ENCODE measurements at regions not wholly inside any gene's neighbourhood (a gene's known extent, or its start where the extent isn't known, plus 50 kb on each side); places are given as distances from the start of the nearest gene placed in this dataset.

DNA sequence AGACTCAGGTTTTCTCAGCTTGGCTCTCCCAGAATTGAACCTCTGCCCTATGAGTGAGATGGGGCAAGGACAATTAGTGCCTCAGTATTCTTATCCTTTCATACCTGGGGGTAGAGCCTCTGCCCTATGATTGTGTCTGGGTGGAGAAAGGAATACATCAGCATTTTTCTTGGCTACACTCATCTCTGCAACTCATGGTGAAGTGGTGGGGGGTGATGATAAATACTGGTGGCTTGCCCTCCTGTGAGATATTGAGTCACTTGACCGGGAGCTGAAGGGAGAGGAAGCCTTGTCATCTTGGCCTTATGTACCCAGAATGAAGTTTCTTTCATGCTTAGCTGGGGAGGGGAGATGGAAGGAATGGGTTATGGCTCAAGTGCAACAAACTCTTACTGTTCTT, 71.3 kb upstream of the ENOX2 start:
- DNase-seq (no peak), FAIRE-seq (no peak)
- no peak overlapping the region for H3K4me3 ChIP-seq (ENCODE audit: low read depth in 1 of 3, low read length in 3 of 3)
- no peaks in the 10 kb centered on the region for H3K36me3 ChIP-seq (ENCODE audit: control insufficient read depth in 3 of 3, insufficient read depth in 2 of 3, low read depth in 1 of 3, low read length in 3 of 3)
- H3K27me3 ChIP-seq (ENCODE audit: control insufficient read depth in 3 of 3, insufficient read depth in 3 of 3, low read length in 3 of 3): peaks cover 0 to 3% (median 0%) of the 10 kb centered on the region in 3 donors
- H3K9me3 ChIP-seq (ENCODE audit: control insufficient read depth in 2 of 2, insufficient read depth in 1 of 2, low read depth in 1 of 2, low read length in 1 of 2): no peaks in the 10 kb centered on the region
- WGBS, 3 donors: 46 to 80% (median 50%) methylated on average over 1 of the region's 1 CpG
- H3K27ac ChIP-seq (ENCODE audit: low read depth in 1 of 3, low read length in 2 of 3): no peak overlapping the region
- no peaks in the 10 kb centered on the region for H3K4me1 ChIP-seq (ENCODE audit: control insufficient read depth in 3 of 3, insufficient read depth in 2 of 3, low read depth in 1 of 3, low read length in 2 of 3)

DNA sequence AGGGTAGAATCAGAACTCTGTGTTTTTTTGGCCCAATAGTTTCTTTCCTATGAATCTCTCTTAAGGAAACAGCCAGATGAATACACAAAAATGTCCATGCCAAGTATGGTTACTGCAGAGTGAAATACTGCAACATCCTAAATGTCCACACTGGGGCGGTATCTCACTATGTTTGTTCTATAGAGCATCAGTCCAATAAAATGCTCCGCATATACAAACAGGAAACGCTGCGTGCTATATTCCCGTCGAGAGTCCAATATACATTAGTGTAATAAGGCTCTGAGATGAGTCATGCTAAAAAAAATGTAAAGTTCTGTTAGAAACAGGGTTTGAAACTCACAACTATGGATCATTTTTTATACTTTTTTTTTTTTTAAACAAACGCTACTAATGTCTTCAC, 72.9 kb upstream of the ENOX2 start:
- Histone ChIP-seq H3K9me3 (ENCODE audit: control insufficient read depth in 2 of 2, insufficient read depth in 1 of 2, low read depth in 1 of 2, low read length in 1 of 2) (no peaks in the 10 kb centered on the region), H3K4me1 (ENCODE audit: control insufficient read depth in 3 of 3, insufficient read depth in 2 of 3, low read depth in 1 of 3, low read length in 2 of 3) (no peaks in the 10 kb centered on the region), H3K36me3 (ENCODE audit: control insufficient read depth in 3 of 3, insufficient read depth in 2 of 3, low read depth in 1 of 3, low read length in 3 of 3) (no peaks in the 10 kb centered on the region), H3K27ac (ENCODE audit: low read depth in 1 of 3, low read length in 2 of 3) (no peak overlapping the region), H3K4me3 (ENCODE audit: low read depth in 1 of 3, low read length in 3 of 3) (no peak overlapping the region), H3K27me3 (ENCODE audit: control insufficient read depth in 3 of 3, insufficient read depth in 3 of 3, low read length in 3 of 3) (peaks cover 0 to 3% (median 0%) of the 10 kb centered on the region in 3 donors)
- 3 to 6% (median 4%) methylated on average over 7 of the region's 7 CpGs for WGBS, 3 donors
- no peak for FAIRE-seq
- DNase-seq: peak; percentile 50 to 53

DNA sequence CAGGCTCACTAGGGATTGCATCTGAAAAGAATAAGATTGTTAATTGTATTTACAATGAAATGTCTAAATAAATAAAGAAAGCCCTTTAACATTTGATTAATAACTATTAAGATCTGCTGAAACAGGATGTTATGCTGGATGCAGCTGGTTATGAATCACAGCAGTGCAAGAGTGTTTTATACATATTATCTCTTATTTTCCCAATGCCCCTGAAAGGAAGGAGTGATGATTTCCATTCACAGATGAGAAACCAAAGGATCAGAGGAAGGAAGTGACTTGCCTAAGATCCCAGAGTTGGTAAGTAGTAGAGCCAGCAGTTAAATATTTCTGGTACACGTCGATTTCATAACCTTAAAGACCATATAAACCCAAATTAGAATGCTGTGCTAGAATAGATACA, 76.3 kb upstream of the ARHGAP36 start:
- Histone ChIP-seq H3K4me1 (ENCODE audit: control insufficient read depth in 3 of 3, insufficient read depth in 2 of 3, low read depth in 1 of 3, low read length in 2 of 3) (no peaks in the 10 kb centered on the region), H3K36me3 (ENCODE audit: control insufficient read depth in 3 of 3, insufficient read depth in 2 of 3, low read depth in 1 of 3, low read length in 3 of 3) (no peaks in the 10 kb centered on the region), H3K4me3 (ENCODE audit: low read depth in 1 of 3, low read length in 3 of 3) (no peak overlapping the region), H3K9me3 (ENCODE audit: control insufficient read depth in 2 of 2, insufficient read depth in 1 of 2, low read depth in 1 of 2, low read length in 1 of 2) (no peaks in the 10 kb centered on the region), H3K27ac (ENCODE audit: low read depth in 1 of 3, low read length in 2 of 3) (no peak overlapping the region), H3K27me3 (ENCODE audit: control insufficient read depth in 3 of 3, insufficient read depth in 3 of 3, low read length in 3 of 3) (no peaks in the 10 kb centered on the region)
- 58 to 96% (median 78%) methylated on average over 2 of the region's 2 CpGs for WGBS, 3 donors
- DNase-seq (no peak), FAIRE-seq (no peak)

DNA sequence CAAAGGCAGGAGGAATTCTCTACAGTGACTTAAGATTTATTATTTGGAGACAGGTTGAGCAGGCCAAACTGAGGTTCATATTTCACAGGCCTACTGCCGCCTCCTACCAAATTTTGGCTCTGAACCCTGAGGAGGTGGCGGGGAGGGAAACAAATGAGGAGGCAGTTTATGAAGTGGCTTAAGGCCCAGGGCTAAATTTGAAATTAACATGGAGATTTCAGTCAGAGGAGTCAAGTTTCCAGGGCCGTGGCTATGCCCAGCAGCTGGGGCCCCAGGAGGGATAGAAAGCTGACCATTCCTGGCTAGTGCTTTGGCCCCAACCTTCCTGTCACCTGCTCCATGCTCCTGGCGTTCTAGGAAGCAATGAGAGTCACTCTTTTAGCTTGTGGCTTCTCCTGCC, 73.4 kb upstream of the ARHGAP36 start:
- WGBS, 3 donors: 51 to 74% (median 57%) methylated on average over 3 to 4 of the region's 4 CpGs
- H3K27me3 ChIP-seq (ENCODE audit: control insufficient read depth in 3 of 3, insufficient read depth in 3 of 3, low read length in 3 of 3): no peaks in the 10 kb centered on the region
- no peak overlapping the region for H3K27ac ChIP-seq (ENCODE audit: low read depth in 1 of 3, low read length in 2 of 3)
- H3K4me1 ChIP-seq (ENCODE audit: control insufficient read depth in 3 of 3, insufficient read depth in 2 of 3, low read depth in 1 of 3, low read length in 2 of 3): no peaks in the 10 kb centered on the region
- FAIRE-seq (no peak), DNase-seq (no peak)
- no peaks in the 10 kb centered on the region for H3K9me3 ChIP-seq (ENCODE audit: control insufficient read depth in 2 of 2, insufficient read depth in 1 of 2, low read depth in 1 of 2, low read length in 1 of 2)
- no peak overlapping the region for H3K4me3 ChIP-seq (ENCODE audit: low read depth in 1 of 3, low read length in 3 of 3)
- H3K36me3 ChIP-seq (ENCODE audit: control insufficient read depth in 3 of 3, insufficient read depth in 2 of 3, low read depth in 1 of 3, low read length in 3 of 3): no peaks in the 10 kb centered on the region

DNA sequence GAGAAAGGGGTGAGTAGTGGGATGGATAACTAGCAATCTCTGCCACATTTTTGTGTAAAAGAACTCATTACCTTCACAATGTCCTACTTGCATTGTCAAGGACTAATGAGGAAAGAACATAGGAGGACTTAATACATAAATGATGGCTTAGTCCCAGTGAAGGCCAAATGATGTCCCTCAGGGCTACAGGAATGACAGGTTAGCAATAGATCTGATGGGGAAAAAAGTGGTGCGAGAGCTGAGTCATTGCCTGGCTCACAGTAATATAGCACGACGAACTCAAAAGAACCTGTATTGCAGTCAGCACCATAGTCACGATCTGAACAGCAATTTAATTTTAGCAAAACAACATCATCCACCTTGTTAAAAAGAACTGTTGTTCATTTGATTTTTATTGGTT, 70.9 kb upstream of the ARHGAP36 start:
- Histone ChIP-seq H3K27me3 (ENCODE audit: control insufficient read depth in 3 of 3, insufficient read depth in 3 of 3, low read length in 3 of 3) (no peaks in the 10 kb centered on the region), H3K4me1 (ENCODE audit: control insufficient read depth in 3 of 3, insufficient read depth in 2 of 3, low read depth in 1 of 3, low read length in 2 of 3) (no peaks in the 10 kb centered on the region), H3K36me3 (ENCODE audit: control insufficient read depth in 3 of 3, insufficient read depth in 2 of 3, low read depth in 1 of 3, low read length in 3 of 3) (no peaks in the 10 kb centered on the region), H3K9me3 (ENCODE audit: control insufficient read depth in 2 of 2, insufficient read depth in 1 of 2, low read depth in 1 of 2, low read length in 1 of 2) (no peaks in the 10 kb centered on the region), H3K4me3 (ENCODE audit: low read depth in 1 of 3, low read length in 3 of 3) (no peak overlapping the region), H3K27ac (ENCODE audit: low read depth in 1 of 3, low read length in 2 of 3) (no peak overlapping the region)
- FAIRE-seq: no peak
- 75 to 90% (median 84%) methylated on average over 4 of the region's 4 CpGs for WGBS, 3 donors
- no peak for DNase-seq

- H3K9me3 ChIP-seq (ENCODE audit: control insufficient read depth in 2 of 2, insufficient read depth in 1 of 2, low read depth in 1 of 2, low read length in 1 of 2): no peaks in the 10 kb centered on the region
- no peak for FAIRE-seq
Observed at GRCh38 chrX:130990723-130991122, 67.4 kb upstream of the ARHGAP36 start.

GRCh38 chrX:130994671-130995070, 63.5 kb upstream of the ARHGAP36 start:
- Histone ChIP-seq H3K27ac (ENCODE audit: low read depth in 1 of 3, low read length in 2 of 3) (no peak overlapping the region), H3K9me3 (ENCODE audit: control insufficient read depth in 2 of 2, insufficient read depth in 1 of 2, low read depth in 1 of 2, low read length in 1 of 2) (no peaks in the 10 kb centered on the region), H3K4me3 (ENCODE audit: low read depth in 1 of 3, low read length in 3 of 3) (no peak overlapping the region), H3K4me1 (ENCODE audit: control insufficient read depth in 3 of 3, insufficient read depth in 2 of 3, low read depth in 1 of 3, low read length in 2 of 3) (no peaks in the 10 kb centered on the region), H3K27me3 (ENCODE audit: control insufficient read depth in 3 of 3, insufficient read depth in 3 of 3, low read length in 3 of 3) (no peaks in the 10 kb centered on the region), H3K36me3 (ENCODE audit: control insufficient read depth in 3 of 3, insufficient read depth in 2 of 3, low read depth in 1 of 3, low read length in 3 of 3) (no peaks in the 10 kb centered on the region)
- 49 to 51% (median 49%) methylated on average over 8 of the region's 8 CpGs for WGBS, 3 donors
- FAIRE-seq (no peak), DNase-seq (peak; percentile 2 to 18)

More at GRCh38 chrX:130990723-130991122, 67.4 kb upstream of the ARHGAP36 start:
- H3K36me3 ChIP-seq (ENCODE audit: control insufficient read depth in 3 of 3, insufficient read depth in 2 of 3, low read depth in 1 of 3, low read length in 3 of 3): no peaks in the 10 kb centered on the region
- no peaks in the 10 kb centered on the region for H3K4me1 ChIP-seq (ENCODE audit: control insufficient read depth in 3 of 3, insufficient read depth in 2 of 3, low read depth in 1 of 3, low read length in 2 of 3)
- H3K27me3 ChIP-seq (ENCODE audit: control insufficient read depth in 3 of 3, insufficient read depth in 3 of 3, low read length in 3 of 3): no peaks in the 10 kb centered on the region
- no peak overlapping the region for H3K4me3 ChIP-seq (ENCODE audit: low read depth in 1 of 3, low read length in 3 of 3)
- no peak overlapping the region for H3K27ac ChIP-seq (ENCODE audit: low read depth in 1 of 3, low read length in 2 of 3)
- no peak for DNase-seq
- WGBS, 3 donors: 90 to 97% (median 91%) methylated on average over 2 of the region's 2 CpGs

DNA sequence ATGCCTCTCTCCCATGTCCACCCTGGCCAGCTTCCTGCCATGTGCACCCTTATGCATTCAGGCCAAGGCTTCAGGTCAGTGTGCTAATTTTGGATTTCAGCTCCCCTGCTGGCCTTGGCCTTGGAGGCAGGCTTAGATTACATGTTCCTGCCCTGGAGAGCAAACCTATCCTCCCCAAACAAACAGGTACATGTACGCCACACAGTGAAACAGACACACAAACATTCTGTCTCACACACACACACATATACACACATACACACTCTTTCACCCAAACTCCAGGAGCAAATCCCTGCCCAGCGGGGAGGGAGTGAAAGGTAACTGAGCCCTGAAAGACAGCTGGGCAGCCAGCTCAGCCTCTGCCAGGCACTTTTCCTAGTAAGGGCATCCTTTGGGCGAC, 62.7 kb upstream of the ARHGAP36 start:
- 68 to 93% (median 81%) methylated on average over 3 of the region's 3 CpGs for WGBS, 3 donors
- FAIRE-seq (no peak), DNase-seq (no peak)
- Histone ChIP-seq H3K4me1 (ENCODE audit: control insufficient read depth in 3 of 3, insufficient read depth in 2 of 3, low read depth in 1 of 3, low read length in 2 of 3) (no peaks in the 10 kb centered on the region), H3K27ac (ENCODE audit: low read depth in 1 of 3, low read length in 2 of 3) (no peak overlapping the region), H3K9me3 (ENCODE audit: control insufficient read depth in 2 of 2, insufficient read depth in 1 of 2, low read depth in 1 of 2, low read length in 1 of 2) (no peaks in the 10 kb centered on the region), H3K27me3 (ENCODE audit: control insufficient read depth in 3 of 3, insufficient read depth in 3 of 3, low read length in 3 of 3) (no peaks in the 10 kb centered on the region), H3K36me3 (ENCODE audit: control insufficient read depth in 3 of 3, insufficient read depth in 2 of 3, low read depth in 1 of 3, low read length in 3 of 3) (no peaks in the 10 kb centered on the region), H3K4me3 (ENCODE audit: low read depth in 1 of 3, low read length in 3 of 3) (no peak overlapping the region)

- DNase-seq: no peak
- no peak for FAIRE-seq
- 35 to 68% (median 62%) methylated on average over 2 of the region's 2 CpGs for WGBS, 3 donors
- Histone ChIP-seq H3K36me3 (ENCODE audit: control insufficient read depth in 3 of 3, insufficient read depth in 2 of 3, low read depth in 1 of 3, low read length in 3 of 3) (no peaks in the 10 kb centered on the region), H3K27ac (ENCODE audit: low read depth in 1 of 3, low read length in 2 of 3) (no peak overlapping the region), H3K4me3 (ENCODE audit: low read depth in 1 of 3, low read length in 3 of 3) (no peak overlapping the region), H3K4me1 (ENCODE audit: control insufficient read depth in 3 of 3, insufficient read depth in 2 of 3, low read depth in 1 of 3, low read length in 2 of 3) (no peaks in the 10 kb centered on the region), H3K9me3 (ENCODE audit: control insufficient read depth in 2 of 2, insufficient read depth in 1 of 2, low read depth in 1 of 2, low read length in 1 of 2) (no peaks in the 10 kb centered on the region), H3K27me3 (ENCODE audit: control insufficient read depth in 3 of 3, insufficient read depth in 3 of 3, low read length in 3 of 3) (no peaks in the 10 kb centered on the region)
Observed at GRCh38 chrX:130997314-130997713, 60.8 kb upstream of the ARHGAP36 start.

Measured in small intestine (tissue), 7 donors.